ENCODE measurements at regions not wholly inside any gene's neighbourhood (a gene's known extent, or its start where the extent isn't known, plus 50 kb on each side); places are given as distances from the start of the nearest gene placed in this dataset.

DNA sequence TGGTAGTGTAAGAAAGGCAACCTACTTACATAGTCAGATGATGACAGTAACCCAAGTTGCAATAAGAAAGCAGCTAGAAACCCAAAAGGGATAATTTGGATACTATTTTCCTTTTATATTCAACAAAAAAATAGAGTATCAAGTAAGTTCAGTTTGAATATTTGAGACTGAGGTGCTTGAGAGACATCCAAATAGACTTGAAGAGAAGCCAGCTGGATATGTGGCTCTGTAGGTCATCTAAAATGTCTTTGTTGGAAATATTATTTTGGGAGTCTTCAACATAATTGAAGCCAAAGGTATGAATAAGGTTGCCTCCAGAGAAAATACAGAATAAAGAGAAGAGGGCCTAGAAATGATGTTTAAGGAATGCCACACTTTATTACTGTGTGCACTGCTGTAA lies 438.2 kb upstream of the DIAPH2 start:
- Histone ChIP-seq H3K4me1 (replicated peaks in 1 of 4; ENCODE audit: control insufficient read depth in 3 of 4, insufficient read depth in 4 of 4, low read length in 3 of 4) (0 out of 7 replicates have a peak, but pooled peaks cover 0 to 2% (median 0%) of the 10 kb centered on the region in 4 experiments), H2BK120ac (replicated peaks; ENCODE audit: low read depth, low read length) (no peak overlapping the region), H4K91ac (replicated peaks; ENCODE audit: insufficient read length, low read length) (no peak overlapping the region), H3K4me3 (ENCODE audit: extremely low read depth in 1 of 4, insufficient read depth in 2 of 4, low read depth in 3 of 4, low read length in 4 of 4) (no peak overlapping the region), H3K27ac (ENCODE audit: low read depth, low read length) (no peak overlapping the region), H2AK5ac (ENCODE audit: low read depth, low read length) (no peak overlapping the region), H3K9me3 (ENCODE audit: insufficient read depth in 2 of 2, low read depth in 1 of 2, low read length in 1 of 2) (no peaks in the 10 kb centered on the region), H3K23ac (ENCODE audit: insufficient read length) (no peak overlapping the region), H2BK15ac (ENCODE audit: low read length) (no peak overlapping the region), H3K14ac (ENCODE audit: insufficient read length) (no peak overlapping the region), H3K79me2 (ENCODE audit: control insufficient read depth in 1 of 2, insufficient read depth in 2 of 2, low read length in 2 of 2) (no peaks in the 10 kb centered on the region), H3K36me3 (ENCODE audit: control insufficient read depth in 2 of 4, insufficient read depth in 4 of 4, low read length in 3 of 4) (no peaks in the 10 kb centered on the region), H2BK20ac (ENCODE audit: low read length) (no peak overlapping the region), H2BK5ac (ENCODE audit: low read depth, low read length) (no peak overlapping the region), H3K18ac (ENCODE audit: extremely low read depth, low read length) (no peak overlapping the region), H4K8ac (ENCODE audit: extremely low read depth, insufficient read depth, low read length) (no peak overlapping the region), H2BK12ac (ENCODE audit: low read depth, low read length) (no peak overlapping the region), H3K23me2 (ENCODE audit: low read depth, low read length) (no peaks in the 10 kb centered on the region), H3K27me3 (replicated peaks in 1 of 4; ENCODE audit: control insufficient read depth in 3 of 4, extremely low read depth in 1 of 4, insufficient read depth in 3 of 4, low read length in 3 of 4) (no peaks in the 10 kb centered on the region), H2AFZ (ENCODE audit: low read length) (no peak overlapping the region), H4K20me1 (replicated peaks in 1 of 2; ENCODE audit: control insufficient read depth in 1 of 2, insufficient read depth in 2 of 2, low read length in 2 of 2) (no peaks in the 10 kb centered on the region), H3K4me2 (ENCODE audit: insufficient read depth in 1 of 2, low read depth in 2 of 2, low read length in 2 of 2) (no peak overlapping the region), H3K56ac (replicated peaks; ENCODE audit: insufficient read length, low read depth, low read length) (no peak overlapping the region), H4K5ac (ENCODE audit: insufficient read length, low read depth, low read length) (no peak overlapping the region), H3K79me1 (ENCODE audit: low read depth, low read length) (no peaks in the 10 kb centered on the region), H3K4ac (replicated peaks; ENCODE audit: insufficient read length, low read depth, low read length) (no peak overlapping the region), H3K9ac (replicated peaks in 1 of 4; ENCODE audit: extremely low read depth in 1 of 4, low read depth in 3 of 4, low read length in 3 of 4) (no peak overlapping the region)
- DNase-seq (ENCODE audit: low read depth in 1 of 2, low spot score in 2 of 2): no peak
- TF ChIP-seq CBX8 (IDR thresholded peaks at IDR 0.05; ENCODE audit: borderline replicate concordance, low read depth, low read length) (no peak), RAD21 (IDR thresholded peaks at IDR 0.05 in 1 of 2, conservative IDR thresholded peaks at IDR 0.05 in 1 of 2; ENCODE audit: low read depth in 2 of 2, low read length in 2 of 2) (no peak), BCL11A (IDR thresholded peaks at IDR 0.05; ENCODE audit: low read depth in 2 of 2, low read length in 2 of 2) (no peak), CBX5 (IDR thresholded peaks at IDR 0.05; ENCODE audit: low read depth, low read length) (no peak), CREB1 (IDR thresholded peaks at IDR 0.05) (no peak), SIX5 (IDR thresholded peaks at IDR 0.05; ENCODE audit: low read depth, low read length) (no peak), EGR1 (IDR thresholded peaks at IDR 0.05; ENCODE audit: borderline replicate concordance, low read depth, low read length) (no peak)
- POLR2A ChIA-PET (ENCODE audit: partially characterized antibody): no interaction called here
- FAIRE-seq: no peak
- CTCF ChIA-PET (ENCODE audit: partially characterized antibody): interaction anchor here (0.6 kb wide), 1 partner anchor 20 kb away, joined by 5 read pairs; no protein-coding TSS in a partner anchor

Measured in H1 (cell line).